ENCODE measurements at regions not wholly inside any gene's neighbourhood (a gene's known extent, or its start where the extent isn't known, plus 50 kb on each side); places are given as distances from the start of the nearest gene placed in this dataset.

- DNase-seq = no peak
These were observed 142.6 kb upstream of the PLPP4 start for GRCh38 chr10:120314442-120314841.

- no peak for DNase-seq
These were observed 138.2 kb upstream of the PLPP4 start for GRCh38 chr10:120318862-120319261.

DNA sequence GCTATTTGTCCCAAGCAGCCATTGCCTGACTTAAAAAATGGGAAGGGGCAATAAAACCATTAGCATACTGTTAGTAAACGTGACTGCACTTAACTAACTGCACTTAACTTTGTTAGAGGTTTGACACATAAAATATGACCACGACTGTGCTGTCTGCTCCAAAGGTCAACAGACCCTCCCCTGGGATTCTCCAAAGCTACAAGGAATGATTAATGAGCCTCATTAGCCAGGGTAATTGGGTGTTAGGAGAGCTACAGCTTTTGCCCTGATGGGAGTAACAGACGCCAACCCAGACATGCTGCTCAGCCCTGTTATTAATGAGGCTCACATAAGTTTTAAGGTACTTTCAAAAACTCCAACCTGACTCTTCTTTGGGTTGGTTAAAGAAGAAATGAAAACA lies 129.4 kb upstream of the PLPP4 start:
- DNase-seq = no peak

GRCh38 chr10:120328647-120329046 lies 128.4 kb upstream of the PLPP4 start:
- DNase-seq = no peak

DNA sequence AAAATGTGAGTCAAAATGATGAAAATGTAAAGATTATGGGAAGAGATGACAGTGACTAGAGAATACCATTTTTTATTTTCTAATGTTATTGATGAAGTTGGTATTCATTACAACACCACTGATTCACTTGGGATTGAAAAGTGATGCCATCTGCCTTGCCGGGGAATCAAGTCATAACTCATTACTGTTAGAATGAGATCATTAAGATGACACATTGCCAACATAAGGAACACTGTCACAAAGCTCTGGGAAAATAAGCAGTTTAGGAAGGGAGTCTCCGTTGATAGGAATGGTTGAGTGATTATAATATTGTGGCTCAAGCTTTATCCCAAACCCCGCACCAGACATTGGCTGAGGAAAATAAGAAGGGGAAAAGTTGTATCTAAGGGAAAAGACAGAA lies 121.5 kb upstream of the PLPP4 start:
- DNase-seq = no peak

DNA sequence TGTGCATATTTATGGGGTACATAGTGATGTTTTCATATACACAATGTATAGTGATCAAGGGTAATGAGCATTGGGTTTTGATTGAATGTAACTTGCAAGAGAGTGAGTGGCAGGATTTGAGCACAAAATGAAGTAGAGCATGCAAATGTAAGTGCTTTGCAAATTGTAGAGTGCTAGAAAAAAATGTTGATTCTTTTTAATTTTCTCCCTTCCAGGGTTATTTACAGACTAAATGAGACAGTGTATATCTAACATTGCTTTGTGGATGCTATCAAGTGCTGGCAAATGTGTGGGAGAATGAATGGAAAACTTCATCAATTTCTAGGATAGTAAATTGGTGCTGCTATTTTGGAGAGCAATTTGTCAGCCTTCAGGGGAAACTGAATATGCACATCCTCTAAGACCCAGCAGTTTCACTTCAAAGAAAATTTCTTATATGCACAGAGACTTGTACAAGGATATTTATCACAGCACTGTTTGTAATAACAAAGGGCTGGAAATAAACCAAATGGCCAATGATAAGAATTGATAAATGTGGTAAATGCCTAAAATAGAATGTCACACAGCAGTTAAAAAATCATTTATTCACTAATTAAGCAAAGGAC lies 120.6 kb upstream of the PLPP4 start:
- DNase-seq = no peak

DNA sequence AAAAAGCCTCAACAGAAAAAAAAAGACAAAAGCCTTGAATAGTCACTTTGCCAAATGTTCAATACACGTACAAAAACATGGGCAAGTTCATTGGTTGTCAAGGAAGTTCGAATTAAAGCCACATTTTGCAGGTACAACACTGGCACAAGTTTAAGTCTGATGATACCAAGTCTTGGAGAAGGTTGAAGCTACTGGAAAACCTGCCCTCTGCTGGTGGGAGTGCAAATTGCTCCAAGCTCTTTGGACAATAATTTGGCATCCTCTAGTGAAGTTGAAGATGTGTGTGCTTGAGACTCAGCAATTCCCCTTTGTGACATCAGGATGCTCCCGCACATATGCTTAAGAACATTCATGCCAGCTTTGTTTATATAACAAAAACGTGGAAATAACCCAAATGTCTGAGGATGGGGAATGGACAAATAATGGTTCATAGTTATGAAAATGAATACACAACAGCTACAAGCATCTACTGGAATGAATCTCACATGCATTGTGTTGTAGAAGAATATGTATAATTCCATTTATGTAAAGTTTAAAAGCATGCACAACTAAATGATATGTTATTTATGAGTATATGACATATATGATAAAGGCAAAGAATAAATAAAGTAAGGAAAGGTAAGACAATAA lies 120.0 kb upstream of the PLPP4 start:
- peak; percentile 5 for DNase-seq

DNA sequence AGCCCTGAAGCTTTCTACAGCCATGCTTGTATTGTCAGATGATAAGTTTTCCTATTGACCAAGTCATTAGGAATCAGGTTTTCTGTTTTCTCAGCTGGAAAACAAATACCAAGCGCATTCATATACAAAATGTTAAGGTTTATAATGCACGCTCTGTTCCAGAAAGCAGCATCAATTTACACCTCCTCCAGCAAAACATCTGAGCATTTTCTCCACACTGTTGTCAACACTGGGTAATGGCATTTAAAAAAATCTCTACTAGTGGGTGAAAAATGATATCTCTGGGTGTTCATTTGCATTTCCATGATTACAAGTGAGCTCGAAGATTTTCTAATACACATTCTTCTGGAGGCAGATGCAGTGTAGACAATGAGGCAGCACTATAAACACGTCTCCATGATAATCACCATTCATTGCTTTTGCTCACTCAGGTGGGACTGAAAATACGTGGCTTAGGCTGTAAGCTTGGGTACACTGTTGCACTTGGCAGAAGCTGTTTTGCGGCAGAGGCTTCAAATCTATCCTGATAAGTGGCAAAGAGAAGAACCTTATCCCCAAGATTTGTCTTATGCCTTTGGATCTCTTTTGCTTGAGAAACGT lies 114.8 kb upstream of the PLPP4 start:
- DNase-seq = no peak

GRCh38 chr10:120345186-120345585 lies 111.8 kb upstream of the PLPP4 start:
- DNase-seq = no peak

GRCh38 chr10:120347644-120348043 lies 109.4 kb upstream of the PLPP4 start:
- DNase-seq = no peak

DNA sequence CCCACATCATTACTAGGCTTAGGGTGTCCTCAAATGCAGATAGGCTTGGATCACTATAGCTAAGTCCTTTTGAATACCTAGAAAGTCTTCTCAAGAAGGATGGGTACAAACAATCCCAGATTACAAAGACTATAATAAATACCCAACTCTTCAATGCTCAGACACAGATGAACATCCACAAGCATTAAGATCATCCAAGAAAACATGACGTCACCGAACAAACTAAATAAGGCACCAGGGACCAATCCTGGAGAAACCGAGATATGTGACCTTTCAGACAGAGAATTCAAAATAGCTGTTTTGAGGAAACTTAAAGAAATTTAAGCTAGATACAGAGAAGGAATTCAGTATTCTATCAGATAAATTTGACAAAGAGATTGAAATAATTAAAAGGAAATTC lies 108.0 kb upstream of the PLPP4 start:
- DNase-seq = no peak

GRCh38 chr10:120355425-120355824 lies 101.6 kb upstream of the PLPP4 start:
- DNase-seq = no peak

GRCh38 chr10:120360571-120360970 lies 96.5 kb upstream of the PLPP4 start:
- no peak for DNase-seq

DNA sequence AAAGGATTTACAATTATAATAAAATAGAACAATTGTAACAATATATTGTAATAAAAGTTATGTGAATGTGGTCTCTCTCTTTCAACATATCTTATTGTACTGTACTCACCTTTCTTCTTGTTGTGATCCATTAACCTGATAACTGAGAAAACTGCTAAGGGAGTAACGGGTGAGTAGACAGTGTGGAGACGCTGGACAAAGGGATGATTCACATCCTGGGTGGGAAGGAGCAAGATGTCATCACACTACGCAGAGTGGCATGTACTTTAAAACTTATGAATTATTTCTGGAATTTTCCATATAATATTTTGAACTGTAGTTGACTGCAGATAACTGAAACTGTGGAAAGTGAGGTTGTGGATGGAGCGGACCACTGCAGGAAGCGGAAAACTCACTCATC lies 91.2 kb upstream of the PLPP4 start:
- no peak for DNase-seq

DNA sequence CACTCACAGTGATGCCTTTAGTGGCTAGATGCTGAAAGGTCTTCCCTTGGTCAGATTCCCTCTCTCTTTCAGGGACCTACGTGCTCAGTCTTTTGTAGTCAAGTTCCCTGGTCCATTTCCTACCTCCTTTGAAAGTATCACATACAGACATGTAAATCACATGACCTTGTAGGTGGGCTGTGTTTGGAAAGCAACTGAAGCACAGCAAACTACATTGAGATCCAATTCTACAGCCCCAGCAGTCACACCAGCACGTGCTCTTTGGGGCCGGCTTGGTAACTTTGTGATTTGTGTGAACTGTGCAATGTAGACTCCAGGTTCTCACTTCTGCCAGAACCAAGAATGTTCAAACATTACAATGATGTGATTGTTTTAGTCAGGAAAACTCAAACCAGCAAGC lies 89.7 kb upstream of the PLPP4 start:
- DNase-seq = no peak

GRCh38 chr10:120368338-120368737 lies 88.7 kb upstream of the PLPP4 start:
- no peak for DNase-seq

GRCh38 chr10:120368927-120369326 lies 88.1 kb upstream of the PLPP4 start:
- DNase-seq = no peak

GRCh38 chr10:120369856-120370276 lies 87.2 kb upstream of the PLPP4 start:
- no peak for DNase-seq

DNA sequence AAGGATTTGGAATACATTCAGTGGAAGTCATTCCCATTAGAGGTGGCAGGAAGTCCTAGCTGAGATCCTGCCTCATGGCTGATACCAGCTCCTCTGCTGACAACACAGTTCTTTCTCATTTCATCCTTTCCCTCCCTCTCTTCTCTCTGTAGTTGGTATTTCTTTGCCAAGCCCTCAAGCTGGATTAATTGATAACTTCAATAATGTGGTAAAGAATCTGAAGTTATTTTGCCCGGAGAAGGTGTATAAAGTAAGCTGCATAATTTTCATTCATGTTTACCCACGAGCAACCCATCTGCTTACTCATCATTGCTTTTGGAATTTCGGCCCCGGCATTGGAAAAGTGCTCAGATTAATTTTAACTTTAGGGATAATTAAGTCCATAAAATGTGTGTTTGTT lies 85.2 kb upstream of the PLPP4 start:
- no peak for DNase-seq

- DNase-seq = no peak
These were observed 84.1 kb upstream of the PLPP4 start for GRCh38 chr10:120372917-120373316.

- DNase-seq = no peak
These were observed 81.4 kb upstream of the PLPP4 start for GRCh38 chr10:120375666-120376065.

DNA sequence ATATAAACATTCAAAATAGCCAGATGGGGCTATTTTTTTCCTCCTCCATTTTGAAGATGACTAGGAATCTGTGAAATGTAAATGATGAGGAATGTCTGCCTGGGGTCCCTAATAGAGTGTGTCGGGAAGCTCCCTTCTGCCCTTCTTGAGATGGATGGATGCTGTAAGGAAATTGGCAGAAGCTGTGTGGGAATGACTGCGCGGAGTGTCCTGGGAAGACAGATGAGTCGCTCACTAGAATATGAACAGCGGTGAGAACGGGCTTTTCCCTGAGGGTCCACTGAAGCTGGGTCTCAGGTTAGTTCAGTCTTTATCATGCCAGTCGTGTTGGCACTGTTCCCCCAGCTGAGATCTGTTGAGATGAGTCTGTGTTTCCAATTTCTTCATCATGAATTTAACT lies 75.1 kb upstream of the PLPP4 start:
- DNase-seq = no peak

GRCh38 chr10:120382360-120382759 lies 74.7 kb upstream of the PLPP4 start:
- no peak for DNase-seq

GRCh38 chr10:120385992-120386391 lies 71.0 kb upstream of the PLPP4 start:
- DNase-seq = no peak

DNA sequence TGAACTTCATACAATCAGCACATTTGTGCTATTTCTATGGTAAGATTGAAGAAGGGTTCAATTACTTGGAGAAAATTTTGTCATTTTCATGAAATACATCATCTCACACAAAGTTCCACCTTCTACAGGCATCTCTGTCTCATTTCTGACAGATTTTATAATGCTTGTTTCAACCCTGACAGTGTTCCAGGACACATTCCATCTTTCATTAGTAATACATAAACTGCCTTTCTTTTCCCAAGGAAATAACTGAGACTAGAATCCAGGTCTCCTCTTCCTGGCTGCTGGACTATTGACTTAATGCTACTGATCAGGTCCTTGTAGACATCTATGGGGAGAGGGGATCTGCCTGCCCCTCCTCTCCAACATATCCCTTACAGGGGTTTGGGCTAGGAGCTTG lies 70.1 kb upstream of the PLPP4 start:
- no peak for DNase-seq
